ENCODE measurements at regions not wholly inside any gene's neighbourhood (a gene's known extent, or its start where the extent isn't known, plus 50 kb on each side); places are given as distances from the start of the nearest gene placed in this dataset.

DNA sequence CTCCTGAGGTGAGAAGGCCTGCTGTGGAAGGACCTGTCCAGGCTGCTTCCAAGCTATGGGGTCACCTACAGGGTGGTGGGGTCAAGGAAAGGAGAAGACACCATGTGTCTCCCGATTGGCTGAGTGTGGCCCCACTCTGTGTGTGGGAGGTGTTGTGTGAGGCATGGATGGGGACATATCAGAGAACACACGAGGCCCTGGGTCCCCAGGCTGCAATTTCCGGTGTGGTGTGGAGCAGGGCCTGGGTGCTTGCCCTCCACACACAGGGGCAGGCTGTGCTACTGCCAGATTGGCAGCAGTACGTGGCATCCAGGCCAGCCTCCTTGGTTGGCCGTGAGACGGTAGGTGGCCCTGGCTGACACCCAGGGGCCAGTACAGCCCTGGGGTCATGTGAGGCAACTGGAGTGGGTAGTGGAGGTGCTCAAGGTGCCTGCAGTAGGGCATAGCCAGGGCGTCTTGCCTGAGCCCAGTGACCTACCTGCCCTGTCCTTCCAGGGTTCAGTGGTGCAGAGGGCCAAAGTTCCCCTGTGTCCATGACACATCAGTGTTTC, 233.8 kb downstream of the SNRPN start:
- in situ Hi-C loops (cut with MboI; ENCODE audit: low sequenced_read_pairs): no loop called here
- H4K20me1 ChIP-seq (ENCODE audit: insufficient read depth, low read length): no peaks in the 10 kb centered on the region
- H4K91ac ChIP-seq (ENCODE audit: insufficient read depth, low read depth, low read length): no peak overlapping the region
- no peak overlapping the region for H3K56ac ChIP-seq (ENCODE audit: extremely low read depth, insufficient read depth, low read length)
- H3K18ac ChIP-seq (ENCODE audit: low read depth, low read length): no peak overlapping the region
- no peak overlapping the region for H3K4me2 ChIP-seq (ENCODE audit: low read depth, low read length)
- no peaks in the 10 kb centered on the region for H3K4me1 ChIP-seq (ENCODE audit: control insufficient read depth, insufficient read depth, low read length)
- no peak overlapping the region for H3K4ac ChIP-seq (ENCODE audit: low read depth, low read length)
- dilution Hi-C loops (cut with HindIII; ENCODE audit: low sequenced_read_pairs, unreplicated experiment): no loop called here
- no peaks in the 10 kb centered on the region for H3K9me1 ChIP-seq (ENCODE audit: insufficient read depth, low read length)
- 20% methylated on average over 3 of the region's 7 CpGs; no CpG with 5 or more reads in 1 of the 2 experiments for WGBS, 2 experiments (ENCODE audit: extremely low coverage in 2 of 2, insufficient read length in 1 of 2)
- no peak overlapping the region for H2AK9ac ChIP-seq (replicated peaks; ENCODE audit: low read depth, low read length, poor library complexity)
- no peaks in the 10 kb centered on the region for H3K27me3 ChIP-seq (ENCODE audit: control insufficient read depth, insufficient read depth, low read length)
- ChIA-PET POLR2A (ENCODE audit: unreplicated experiment) (no interaction called here), CTCF (no interaction called here)
- no peak overlapping the region for H3K9ac ChIP-seq (ENCODE audit: low read depth, low read length)
- H2AK5ac ChIP-seq (ENCODE audit: low read depth, low read length): no peak overlapping the region
- BruUV-seq (replicated peaks): no TSS peak
- no peak overlapping the region for H4K8ac ChIP-seq (ENCODE audit: low read depth in 2 of 2, low read length in 2 of 2)
- H3K79me1 ChIP-seq (ENCODE audit: low read depth in 1 of 2, low read length in 2 of 2): no peaks in the 10 kb centered on the region
- H2BK5ac ChIP-seq (ENCODE audit: low read depth, low read length, poor library complexity, severe bottlenecking): no peak overlapping the region
- no peak overlapping the region for H2BK120ac ChIP-seq (ENCODE audit: low read depth, low read length)
- no peaks in the 10 kb centered on the region for H3K36me3 ChIP-seq (ENCODE audit: control insufficient read depth, insufficient read depth, low read length)
- no peak overlapping the region for H3K27ac ChIP-seq (ENCODE audit: insufficient read depth, low read length)
- no peak overlapping the region for H4K5ac ChIP-seq (ENCODE audit: low read depth, low read length)
- H2BK15ac ChIP-seq (ENCODE audit: low read depth, low read length): no peak overlapping the region
- no peak overlapping the region for H3K14ac ChIP-seq (replicated peaks; ENCODE audit: low read depth, low read length)
- H3K4me3 ChIP-seq (ENCODE audit: insufficient read depth, low read depth, low read length): no peak overlapping the region
- no peak overlapping the region for H2BK20ac ChIP-seq (ENCODE audit: low read depth, low read length)
- ATAC-seq (ENCODE audit: low read depth) (no peak), DNase-seq (no peak)
- no peak overlapping the region for H2AFZ ChIP-seq (replicated peaks; ENCODE audit: low read length, poor library complexity)
- TF ChIP-seq MAZ (IDR thresholded peaks at IDR 0.05; ENCODE audit: borderline replicate concordance, low read depth, low read length) (no peak), MAFK (IDR thresholded peaks at IDR 0.05; ENCODE audit: low read depth, low read length) (no peak), RAD21 (IDR thresholded peaks at IDR 0.05; ENCODE audit: low read length) (no peak), RCOR1 (IDR thresholded peaks at IDR 0.05; ENCODE audit: insufficient replicate concordance, low read length) (no peak), RFX5 (IDR thresholded peaks at IDR 0.05; ENCODE audit: low read depth, low read length) (no peak), POLR2A (IDR thresholded peaks at IDR 0.05; ENCODE audit: low read depth, low read length) (no peak)
- TF ChIP-seq, protein P1, sequence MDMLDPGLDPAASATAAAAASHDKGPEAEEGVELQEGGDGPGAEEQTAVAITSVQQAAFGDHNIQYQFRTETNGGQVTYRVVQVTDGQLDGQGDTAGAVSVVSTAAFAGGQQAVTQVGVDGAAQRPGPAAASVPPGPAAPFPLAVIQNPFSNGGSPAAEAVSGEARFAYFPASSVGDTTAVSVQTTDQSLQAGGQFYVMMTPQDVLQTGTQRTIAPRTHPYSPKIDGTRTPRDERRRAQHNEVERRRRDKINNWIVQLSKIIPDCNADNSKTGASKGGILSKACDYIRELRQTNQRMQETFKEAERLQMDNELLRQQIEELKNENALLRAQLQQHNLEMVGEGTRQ (IDR thresholded peaks at IDR 0.05; ENCODE audit: low read depth, low read length): no peak
- TF ChIP-seq, protein P2, sequence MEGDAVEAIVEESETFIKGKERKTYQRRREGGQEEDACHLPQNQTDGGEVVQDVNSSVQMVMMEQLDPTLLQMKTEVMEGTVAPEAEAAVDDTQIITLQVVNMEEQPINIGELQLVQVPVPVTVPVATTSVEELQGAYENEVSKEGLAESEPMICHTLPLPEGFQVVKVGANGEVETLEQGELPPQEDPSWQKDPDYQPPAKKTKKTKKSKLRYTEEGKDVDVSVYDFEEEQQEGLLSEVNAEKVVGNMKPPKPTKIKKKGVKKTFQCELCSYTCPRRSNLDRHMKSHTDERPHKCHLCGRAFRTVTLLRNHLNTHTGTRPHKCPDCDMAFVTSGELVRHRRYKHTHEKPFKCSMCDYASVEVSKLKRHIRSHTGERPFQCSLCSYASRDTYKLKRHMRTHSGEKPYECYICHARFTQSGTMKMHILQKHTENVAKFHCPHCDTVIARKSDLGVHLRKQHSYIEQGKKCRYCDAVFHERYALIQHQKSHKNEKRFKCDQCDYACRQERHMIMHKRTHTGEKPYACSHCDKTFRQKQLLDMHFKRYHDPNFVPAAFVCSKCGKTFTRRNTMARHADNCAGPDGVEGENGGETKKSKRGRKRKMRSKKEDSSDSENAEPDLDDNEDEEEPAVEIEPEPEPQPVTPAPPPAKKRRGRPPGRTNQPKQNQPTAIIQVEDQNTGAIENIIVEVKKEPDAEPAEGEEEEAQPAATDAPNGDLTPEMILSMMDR (conservative IDR thresholded peaks at IDR 0.05; ENCODE audit: low read depth, low read length): no peak
- H3K9me3 ChIP-seq (ENCODE audit: control insufficient read depth, insufficient read depth, low read length): peaks cover 83% of the 10 kb centered on the region
- intact Hi-C loops (cut with micrococcal nuclease): no loop called here
- no peak overlapping the region for H3K23ac ChIP-seq (ENCODE audit: low read depth, low read length)
